ENCODE measurements at regions not wholly inside any gene's neighbourhood (a gene's known extent, or its start where the extent isn't known, plus 50 kb on each side); places are given as distances from the start of the nearest gene placed in this dataset.

GRCh38 chr7:20529260-20529659, 86.2 kb upstream of the ABCB5 start:
- no peak for TF ChIP-seq CTCF (IDR thresholded peaks at IDR 0.05)
- no peak for TF ChIP-seq POLR2A (IDR thresholded peaks at IDR 0.05)

Measured in esophagus squamous epithelium (tissue), 4 donors.